GM21528 (cell line): ENCODE measurements at regions not wholly inside any gene's neighbourhood (a gene's known extent, or its start where the extent isn't known, plus 50 kb on each side); places are given as distances from the start of the nearest gene placed in this dataset.

Experiments
- ATAC-seq: cut with Tn5 transposase; IDR thresholded peaks from one replicate; pipeline ENCODE4 v1.9.1; 2021; ENCODE audit warnings: mild to moderate bottlenecking, moderate library complexity; ENCODE audit not compliant: unreplicated experiment, low FRiP score

DNA sequence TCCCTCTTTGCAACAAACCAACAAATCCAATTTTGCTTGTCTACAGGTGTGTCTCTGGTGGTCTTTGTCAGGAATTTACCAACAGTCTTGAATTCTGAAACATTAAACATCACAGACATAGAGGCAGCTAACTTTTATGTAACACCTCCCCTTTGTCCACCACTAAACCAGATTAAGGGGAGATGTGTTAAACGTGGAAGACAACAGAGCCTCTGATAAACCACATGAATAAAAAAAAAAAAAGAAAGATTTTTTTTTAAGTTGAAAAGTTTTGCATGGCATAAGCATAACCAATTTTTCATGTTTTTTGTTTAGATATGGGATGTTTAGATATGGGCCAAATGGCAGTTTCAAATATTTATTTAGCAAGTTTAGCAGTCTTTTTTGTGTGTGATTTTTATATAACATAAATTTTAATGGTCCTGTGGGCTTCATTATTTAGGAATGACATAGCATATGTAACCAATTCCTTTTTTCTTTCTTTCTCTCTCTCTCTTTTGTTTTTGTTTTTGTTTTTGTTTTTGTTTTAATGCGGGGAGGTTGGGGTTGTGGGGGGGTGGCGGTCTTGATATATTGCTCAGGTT lies 60.7 kb upstream of the BTN3A2 start:
- ATAC-seq: no peak

DNA sequence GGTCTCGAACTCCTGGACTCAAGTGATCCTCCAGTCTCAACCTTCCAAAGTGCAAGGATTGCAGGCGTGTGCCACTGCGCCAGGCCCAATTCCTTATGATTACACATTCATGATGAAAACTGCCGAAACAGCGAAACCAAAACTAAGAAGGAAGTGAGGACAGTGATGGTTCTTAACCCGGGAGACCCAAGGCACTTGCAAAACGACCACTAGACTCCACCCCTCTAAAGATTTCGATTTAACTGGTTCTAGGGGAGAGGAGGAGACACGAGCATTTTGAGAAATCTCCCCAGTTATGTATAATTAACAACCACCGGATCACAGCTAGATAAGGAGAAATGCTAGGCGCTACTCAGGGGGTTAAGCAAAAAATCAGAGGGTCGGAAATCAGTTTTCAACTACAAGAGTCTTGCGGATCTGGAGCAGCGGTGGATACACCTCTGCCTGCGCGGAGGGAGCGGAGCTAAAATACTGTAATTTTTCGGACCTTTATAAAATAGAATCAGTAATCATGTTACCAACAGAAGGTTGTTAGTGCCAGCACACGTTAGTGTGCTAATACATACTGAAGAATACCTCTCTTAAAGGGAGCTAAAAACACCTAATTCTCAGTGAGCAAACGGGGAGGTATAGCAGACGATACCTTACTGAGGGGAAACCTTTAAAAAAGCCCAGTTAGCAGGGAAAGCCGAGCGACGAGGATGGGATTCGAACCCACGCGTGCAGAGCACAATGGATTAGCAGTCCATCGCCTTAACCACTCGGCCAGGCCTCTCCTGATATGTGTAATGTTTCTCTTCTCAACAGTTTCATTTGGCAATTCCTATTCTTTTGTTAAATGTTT lies 60.0 kb upstream of the BTN3A2 start:
- ATAC-seq: no peak

DNA sequence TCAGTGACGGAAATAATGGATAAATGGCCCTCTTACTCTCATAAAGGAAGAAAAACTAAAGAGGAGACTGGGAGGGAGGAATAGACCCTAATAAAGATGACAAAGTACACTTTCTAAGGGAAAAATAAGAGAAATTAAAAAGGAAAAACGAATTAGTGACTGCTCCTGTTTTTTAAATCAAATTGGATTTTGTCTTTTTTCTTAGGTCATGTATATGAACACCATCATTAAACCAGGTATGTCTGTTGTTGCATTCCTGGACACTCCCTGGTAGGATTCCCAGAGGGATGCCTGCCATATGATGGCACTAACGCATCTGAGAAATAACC lies 59.4 kb upstream of the BTN3A2 start:
- ATAC-seq: no peak

DNA sequence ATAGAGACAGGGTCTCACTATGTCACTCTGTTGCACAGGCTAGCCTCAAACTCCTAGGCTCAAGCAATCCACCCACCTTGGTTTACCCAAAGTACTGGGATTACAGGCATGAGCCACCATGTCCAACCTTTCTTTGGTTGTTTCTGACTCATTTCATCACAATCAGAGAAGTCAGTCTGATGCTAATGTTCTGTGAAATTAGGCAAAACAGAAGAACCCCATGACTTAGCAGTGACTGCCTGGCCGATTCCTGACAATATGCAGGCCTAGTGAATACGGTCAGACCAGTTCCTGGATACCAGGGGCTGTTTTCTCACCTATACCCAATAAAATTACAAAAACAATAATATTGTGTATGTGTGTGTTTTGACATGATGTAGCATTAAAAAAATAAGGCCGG lies 58.8 kb upstream of the BTN3A2 start:
- no peak for ATAC-seq

DNA sequence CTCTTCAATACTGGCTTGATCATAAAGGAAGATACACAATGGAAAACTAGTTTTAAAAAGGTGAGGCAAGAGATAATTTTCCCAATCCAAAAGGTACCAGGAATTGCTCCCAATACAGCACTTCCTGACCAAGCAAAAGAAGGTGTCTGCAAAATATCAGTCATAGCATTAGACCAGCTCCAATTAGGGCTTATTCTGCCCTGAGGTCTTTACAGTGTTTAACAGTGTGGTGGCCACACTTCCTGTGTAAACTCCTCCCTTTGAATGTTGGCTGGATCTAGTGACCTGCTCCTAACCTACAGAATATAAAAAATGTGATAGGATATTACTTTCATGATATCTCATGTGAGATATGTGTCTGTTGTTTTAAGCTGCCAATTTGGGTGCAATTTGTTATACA lies 57.1 kb upstream of the BTN3A2 start:
- ATAC-seq: no peak

DNA sequence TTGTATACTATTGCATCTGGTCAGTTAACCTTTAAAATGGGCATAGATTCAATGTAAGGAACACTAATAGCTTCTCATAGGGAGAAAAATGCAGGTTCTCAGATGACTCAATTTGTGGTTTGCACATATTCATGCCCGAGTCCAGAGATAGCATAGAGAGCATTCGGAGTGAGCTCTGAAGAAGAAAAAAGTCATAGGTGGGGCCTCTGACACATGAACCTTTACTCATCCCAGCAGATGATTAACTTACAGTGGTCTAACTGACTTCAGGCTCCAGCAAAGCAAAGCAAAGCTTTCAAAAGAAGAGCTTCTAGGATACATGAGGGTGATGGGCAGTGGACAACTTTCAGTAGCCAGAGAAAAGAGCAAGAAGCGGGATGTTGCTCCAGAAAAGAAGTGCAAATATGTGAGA lies 55.3 kb upstream of the BTN3A2 start:
- no peak for ATAC-seq

DNA sequence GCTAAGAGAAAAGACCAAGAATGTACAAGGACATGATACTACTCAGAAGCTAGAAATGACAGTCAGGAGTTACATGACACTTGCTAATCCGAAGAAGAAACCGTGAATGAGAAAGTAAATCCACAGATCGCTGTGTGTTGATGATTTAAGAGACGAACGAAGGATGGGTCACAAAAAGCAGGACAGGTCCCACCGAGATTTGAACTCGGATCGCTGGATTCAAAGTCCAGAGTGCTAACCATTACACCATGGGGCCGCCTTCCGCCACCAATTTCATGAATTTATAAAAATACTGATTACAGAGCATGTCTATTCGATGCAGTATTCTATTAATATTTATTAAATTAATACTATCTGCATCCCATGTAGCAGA lies 54.0 kb upstream of the BTN3A2 start:
- no peak for ATAC-seq

DNA sequence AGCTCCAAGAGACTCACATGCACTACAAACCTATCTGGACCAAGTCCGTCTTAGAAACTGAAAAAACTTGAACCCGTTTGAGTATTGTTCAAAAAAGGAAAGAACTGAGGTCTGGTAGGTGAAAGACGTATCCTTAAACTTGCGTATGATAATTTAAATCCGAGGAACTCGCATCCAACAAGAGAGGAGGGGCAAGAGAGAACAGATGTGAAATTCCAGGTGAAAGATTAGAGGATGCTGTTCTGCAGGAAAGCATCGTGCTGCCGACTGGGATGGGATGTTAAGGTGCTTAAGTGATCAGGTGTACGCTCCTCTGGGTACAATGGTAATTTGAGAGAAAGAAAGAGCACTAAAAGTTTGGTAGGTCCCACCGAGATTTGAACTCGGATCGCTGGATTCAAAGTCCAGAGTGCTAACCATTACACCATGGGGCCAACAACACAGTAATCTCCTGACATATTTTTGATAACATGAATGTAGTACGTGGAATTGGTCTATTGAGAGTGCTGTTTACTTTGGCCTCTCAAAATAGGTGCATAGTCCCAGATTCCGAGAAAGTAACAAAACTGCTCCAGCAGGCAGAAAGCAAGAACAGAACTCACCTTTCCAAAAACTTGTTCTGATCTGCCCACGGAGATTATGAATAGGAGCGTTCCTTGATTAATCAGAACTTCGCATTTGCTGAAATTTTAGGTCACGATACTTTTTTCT lies 53.5 kb upstream of the BTN3A2 start:
- ATAC-seq: no peak

DNA sequence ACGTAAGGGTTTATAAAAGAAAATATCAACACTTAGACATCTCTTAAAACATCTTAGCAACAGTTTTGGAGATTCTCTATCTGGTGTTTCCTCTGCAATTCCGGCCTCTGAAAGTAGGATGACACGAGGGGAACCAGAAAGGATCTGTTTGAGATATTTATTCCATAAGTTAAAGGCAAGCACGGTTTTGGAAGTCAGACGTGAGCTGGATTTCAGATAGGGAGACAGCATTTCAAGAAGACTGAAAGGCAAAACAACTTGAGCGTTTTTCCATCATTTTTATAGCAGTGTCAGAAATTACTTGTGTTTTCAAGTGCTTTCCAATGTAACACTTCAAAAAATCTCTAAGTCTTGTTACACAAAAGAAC lies 52.9 kb upstream of the BTN3A2 start:
- no peak for ATAC-seq

DNA sequence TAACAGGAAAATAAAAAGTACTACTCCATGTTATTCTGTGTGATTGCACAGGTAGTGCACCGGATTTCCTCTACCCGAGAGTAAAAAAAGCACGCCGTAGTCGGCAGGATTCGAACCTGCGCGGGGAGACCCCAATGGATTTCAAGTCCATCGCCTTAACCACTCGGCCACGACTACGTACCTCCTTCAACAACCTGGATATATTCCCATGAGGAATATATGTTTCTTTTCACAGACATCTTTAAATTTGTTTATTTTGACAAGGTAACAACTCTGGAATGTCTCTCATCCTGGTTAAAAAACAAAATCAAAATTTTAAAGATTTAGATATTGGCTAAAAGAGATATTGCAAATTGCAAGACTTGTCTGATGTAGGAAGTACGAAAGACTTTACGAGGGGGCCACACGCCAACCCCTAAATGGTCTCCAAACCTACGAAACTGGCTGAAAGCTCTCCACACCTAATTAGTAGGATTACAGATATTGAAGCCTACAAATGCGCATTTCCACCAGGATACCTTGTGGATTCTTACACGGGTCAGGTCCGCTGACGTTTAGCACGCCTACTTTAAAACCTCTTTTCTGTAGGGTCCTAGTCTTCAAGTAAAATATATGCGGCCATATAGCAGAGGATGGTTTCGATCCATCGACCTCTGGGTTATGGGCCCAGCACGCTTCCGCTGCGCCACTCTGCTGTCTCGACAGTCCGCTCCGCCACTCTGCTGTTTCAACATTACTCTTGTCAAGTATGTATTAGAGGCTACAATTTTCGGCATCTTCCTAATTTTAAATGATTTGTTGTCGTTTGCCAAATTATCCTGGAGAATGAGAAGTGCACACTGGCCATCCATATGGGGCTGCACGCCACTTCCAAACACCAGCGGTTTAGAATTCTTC lies 52.2 kb upstream of the BTN3A2 start:
- peak; percentile 48 for ATAC-seq
